H9 (cell line): ENCODE measurements at regions not wholly inside any gene's neighbourhood (a gene's known extent, or its start where the extent isn't known, plus 50 kb on each side); places are given as distances from the start of the nearest gene placed in this dataset.

Experiments used
- DNase-seq: peaks from one replicate; pipeline ENCODE4 v3.0.0-alpha.2; 2017
- H2AFZ ChIP-seq: one replicate; pipeline ENCODE4 v1.6.1; 2013; ENCODE audit warnings: mild to moderate bottlenecking, low read length, control low read depth, moderate library complexity
- H2AK5ac ChIP-seq: 2 replicates; pipeline ENCODE4 v1.6.1; 2013; ENCODE audit warnings: low read length, control low read depth, mixed read lengths; ENCODE audit not compliant: insufficient read length
- H2BK120ac ChIP-seq: one replicate; pipeline ENCODE4 v1.6.1; 2013; ENCODE audit warnings: low read depth, mild to moderate bottlenecking, low read length, control low read depth, inconsistent platforms; ENCODE audit not compliant: poor library complexity, severe bottlenecking
- H2BK12ac ChIP-seq: 2 replicates; pipeline ENCODE4 v1.6.1; 2013; ENCODE audit warnings: low read length, control low read depth, mixed read lengths, low read depth; ENCODE audit not compliant: insufficient read length
- H2BK15ac ChIP-seq: 2 replicates; pipeline ENCODE4 v1.6.1; 2013; ENCODE audit warnings: low read depth, low read length, control low read depth
- H2BK20ac ChIP-seq: one replicate; pipeline ENCODE4 v1.6.1; 2013; ENCODE audit warnings: low read depth, mild to moderate bottlenecking, low read length, control low read depth, inconsistent platforms; ENCODE audit not compliant: poor library complexity, severe bottlenecking
- H2BK5ac ChIP-seq: 2 replicates; pipeline ENCODE4 v1.6.1; 2013; ENCODE audit warnings: low read length, control low read depth, mixed read lengths; ENCODE audit not compliant: insufficient read length
- H3K14ac ChIP-seq: 2 replicates; pipeline ENCODE4 v1.6.1; 2013; ENCODE audit warnings: low read length, control low read depth; ENCODE audit not compliant: insufficient read depth
- H3K18ac ChIP-seq: 2 replicates; pipeline ENCODE4 v1.6.1; 2013; ENCODE audit warnings: low read depth, mild to moderate bottlenecking, mixed read lengths, low read length, control low read depth; ENCODE audit not compliant: insufficient read length
- H3K23ac ChIP-seq: 2 replicates; pipeline ENCODE4 v1.6.1; 2013; ENCODE audit warnings: low read length, control low read depth, mixed read lengths, low read depth; ENCODE audit not compliant: insufficient read length
- H3K23me2 ChIP-seq: 2 replicates; pipeline ENCODE4 v1.6.1; 2013; ENCODE audit warnings: low read depth, mild to moderate bottlenecking, mixed read lengths, low read length, control low read depth; ENCODE audit not compliant: insufficient read length, poor library complexity, severe bottlenecking
- H3K27ac ChIP-seq: 2 replicates; pipeline ENCODE4 v1.5.1; 2013; ENCODE audit warnings: low read length, control low read depth, mixed read lengths, low read depth; ENCODE audit not compliant: insufficient read length
- H3K27me3 ChIP-seq: 2 replicates; pipeline ENCODE4 v1.6.1; 2013; ENCODE audit warnings: low read length, control low read depth, inconsistent platforms; ENCODE audit not compliant: insufficient read depth
- H3K4ac ChIP-seq: 2 replicates; pipeline ENCODE4 v1.6.1; 2013; ENCODE audit warnings: low read depth, mild to moderate bottlenecking, control low read depth, inconsistent platforms, low read length, moderate library complexity
- H3K4me1 ChIP-seq: 2 replicates; pipeline ENCODE4 v1.6.1; 2013; ENCODE audit warnings: low read length, control low read depth, inconsistent platforms; ENCODE audit not compliant: insufficient read depth
- H3K4me2 ChIP-seq: 2 replicates; pipeline ENCODE4 v1.6.1; 2013; ENCODE audit warnings: low read length, control low read depth, mixed read lengths; ENCODE audit not compliant: insufficient read length, insufficient read depth
- H3K56ac ChIP-seq: 2 replicates; pipeline ENCODE4 v1.6.1; 2013; ENCODE audit warnings: low read depth, mild to moderate bottlenecking, mixed read lengths, low read length, control low read depth; ENCODE audit not compliant: insufficient read length
- H3K79me1 ChIP-seq: 2 replicates; pipeline ENCODE4 v1.6.1; 2013; ENCODE audit warnings: low read depth, mild to moderate bottlenecking, moderate library complexity, low read length, control low read depth, inconsistent platforms; ENCODE audit not compliant: insufficient read depth, poor library complexity, severe bottlenecking
- H3K79me2 ChIP-seq: 2 replicates; pipeline ENCODE4 v1.6.1; 2013; ENCODE audit warnings: low read length, control low read depth, inconsistent platforms; ENCODE audit not compliant: insufficient read depth
- H3K9ac ChIP-seq: 2 replicates; pipeline ENCODE4 v1.6.1; 2013; ENCODE audit warnings: low read length, control low read depth, mixed read lengths; ENCODE audit not compliant: insufficient read length; ENCODE audit errors: extremely low read depth
- H3K9me3 ChIP-seq: one replicate; pipeline ENCODE4 v1.6.1; 2013; ENCODE audit warnings: low read depth, low read length, inconsistent platforms; ENCODE audit not compliant: control insufficient read depth
- H3T11ph ChIP-seq: one replicate; pipeline ENCODE4 v1.6.1; 2013; ENCODE audit warnings: mild to moderate bottlenecking, low read length, control low read depth, inconsistent platforms
- H4K20me1 ChIP-seq: one replicate; pipeline ENCODE4 v1.6.1; 2013; ENCODE audit not compliant: control insufficient read depth, insufficient read length, insufficient read depth
- H4K5ac ChIP-seq: 2 replicates; pipeline ENCODE4 v1.6.1; 2013; ENCODE audit warnings: low read depth, mild to moderate bottlenecking, mixed read lengths, low read length, control low read depth; ENCODE audit not compliant: insufficient read length
- H4K8ac ChIP-seq: replicated peaks from 2 replicates; pipeline ENCODE4 v1.6.1; 2013; ENCODE audit warnings: low read length, control low read depth, mixed read lengths, low read depth; ENCODE audit not compliant: insufficient read length
- H4K91ac ChIP-seq: 2 replicates; pipeline ENCODE4 v1.6.1; 2013; ENCODE audit warnings: low read depth, mild to moderate bottlenecking, moderate library complexity, mixed read lengths, low read length, control low read depth; ENCODE audit not compliant: insufficient read length
- H3K27ac Mint-ChIP-seq, 3 experiments: 2 replicates in 2 of 3; 3 replicates in 1 of 3; pipeline ENCODE4 v1.8.0; 2020 to 2021; ENCODE audit warnings: mixed read lengths in 3 of 3, mild to moderate bottlenecking in 1 of 3, moderate library complexity in 1 of 3
- H3K27me3 Mint-ChIP-seq: 2 replicates; pipeline ENCODE4 v1.8.0; 2021; ENCODE audit warnings: low read depth, mild to moderate bottlenecking, moderate library complexity, mixed read lengths
- H3K36me3 Mint-ChIP-seq, 3 experiments: 2 replicates in 2 of 3; 3 replicates in 1 of 3; pipeline ENCODE4 v1.8.0; 2020 to 2021; ENCODE audit warnings: low read depth in 3 of 3, mixed read lengths in 3 of 3; ENCODE audit not compliant: insufficient read depth in 1 of 3
- H3K4me1 Mint-ChIP-seq, 2 experiments: 2 replicates each; pipeline ENCODE4 v1.8.0; 2020; ENCODE audit warnings: mixed read lengths in 2 of 2
- H3K4me3 Mint-ChIP-seq, 2 experiments: 2 replicates in 1 of 2; 3 replicates in 1 of 2; pipeline ENCODE4 v1.8.0; 2020 to 2021; ENCODE audit warnings: mild to moderate bottlenecking in 2 of 2, mixed read lengths in 2 of 2, moderate library complexity in 1 of 2
- H3K9me3 Mint-ChIP-seq, 2 experiments: 2 replicates in 1 of 2; 3 replicates in 1 of 2; pipeline ENCODE4 v1.8.0; 2020; ENCODE audit warnings: mild to moderate bottlenecking in 2 of 2, mixed read lengths in 2 of 2, moderate library complexity in 1 of 2
- CTCF ChIP-seq: fragments of 200-600 bp; sonication (generic); conservative IDR thresholded peaks from 3 replicates; pipeline ENCODE4 v1.8.0; 2021; ENCODE audit warnings: antibody characterized with exemption, mild to moderate bottlenecking
- WGBS: extraction: QIAGEN DNeasy Blood & Tissue Kit; methylation state at CpG from one replicate; pipeline ENCODE4 v1.1.7; 2013; ENCODE audit warnings: missing lambda C conversion rate, low lambda C conversion rate, mixed read lengths; ENCODE audit not compliant: insufficient read length; ENCODE audit errors: extremely low coverage; 5-methylcytosine and 5-hydroxymethylcytosine counted together

- Mint-ChIP-seq H3K4me1 (no peaks in the 10 kb centered on the region), H3K27ac (no peak overlapping the region), H3K36me3 (no peaks in the 10 kb centered on the region), H3K9me3 (no peaks in the 10 kb centered on the region), H3K27me3 (peaks cover 9% of the 10 kb centered on the region), H3K4me3 (no peak overlapping the region)
- Histone ChIP-seq H2BK15ac (no peak overlapping the region), H3K56ac (no peak overlapping the region), H3K79me1 (no peaks in the 10 kb centered on the region), H3K4me1 (no peaks in the 10 kb centered on the region), H4K8ac (no peak overlapping the region), H3K79me2 (no peaks in the 10 kb centered on the region), H2BK120ac (no peak overlapping the region), H2BK12ac (no peak overlapping the region), H2BK20ac (no peak overlapping the region), H3K18ac (no peak overlapping the region), H4K91ac (no peak overlapping the region), H3K27ac (no peak overlapping the region), H3K9me3 (no peaks in the 10 kb centered on the region), H3K23me2 (no peaks in the 10 kb centered on the region), H2AFZ (no peak overlapping the region), H2AK5ac (no peak overlapping the region), H3K9ac (no peak overlapping the region), H3K14ac (no peak overlapping the region), H4K5ac (no peak overlapping the region), H3T11ph (no peak overlapping the region), H4K20me1 (no peaks in the 10 kb centered on the region), H3K27me3 (no peaks in the 10 kb centered on the region), H3K4ac (no peak overlapping the region), H3K4me2 (no peak overlapping the region), H3K23ac (no peak overlapping the region), H2BK5ac (no peak overlapping the region)
- WGBS: no CpG with 5 or more reads among the region's 3 CpGs
- TF ChIP-seq CTCF: no peak
- no peak for DNase-seq
Observed at GRCh38 chr7:47196737-47197136, 385.2 kb downstream of the TNS3 start.
